ENCODE measurements at regions not wholly inside any gene's neighbourhood (a gene's known extent, or its start where the extent isn't known, plus 50 kb on each side); places are given as distances from the start of the nearest gene placed in this dataset.
A peak's percentile ranks its signal among the peaks of the same experiment; 100 is the strongest.

- H3K4me3 ChIP-seq (ENCODE audit: low read depth, low read length): no peak overlapping the region
Observed at GRCh38 chr17:73878923-73879322, 234.7 kb upstream of the SDK2 start.

DNA sequence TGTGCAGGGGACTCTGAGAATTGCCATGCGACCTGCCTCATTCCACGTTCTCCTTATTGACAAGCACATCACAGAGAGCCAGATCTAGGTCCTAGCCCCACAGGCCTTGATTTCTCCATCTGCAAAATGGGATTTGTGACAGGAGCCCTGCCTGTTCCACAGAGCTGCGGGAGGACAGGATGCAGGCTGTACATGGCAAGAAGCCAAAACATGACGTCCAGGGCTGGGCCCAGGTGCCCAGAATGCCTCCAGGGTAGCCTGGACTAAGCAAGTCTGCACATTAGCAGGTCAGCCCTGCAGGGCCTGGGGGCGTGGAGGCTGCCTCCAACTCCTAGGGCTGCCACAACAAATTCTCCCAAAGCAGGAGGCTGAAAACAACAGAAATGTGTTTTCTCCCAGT lies 235.7 kb upstream of the SDK2 start:
- no peak overlapping the region for H3K4me3 ChIP-seq (ENCODE audit: low read depth, low read length)

GRCh38 chr17:73882590-73882989 lies 238.3 kb upstream of the SDK2 start:
- H3K4me3 ChIP-seq (ENCODE audit: low read depth, low read length): no peak overlapping the region

GRCh38 chr17:73883175-73883574 lies 238.9 kb upstream of the SDK2 start:
- H3K4me3 ChIP-seq (ENCODE audit: low read depth, low read length): no peak overlapping the region

GRCh38 chr17:73887739-73888138 lies 243.5 kb upstream of the SDK2 start:
- no peak overlapping the region for H3K4me3 ChIP-seq (ENCODE audit: low read depth, low read length)

GRCh38 chr17:73888862-73889261 lies 244.6 kb upstream of the SDK2 start:
- no peak overlapping the region for H3K4me3 ChIP-seq (ENCODE audit: low read depth, low read length)

GRCh38 chr17:73889439-73889838 lies 245.2 kb upstream of the SDK2 start:
- no peak overlapping the region for H3K4me3 ChIP-seq (ENCODE audit: low read depth, low read length)

DNA sequence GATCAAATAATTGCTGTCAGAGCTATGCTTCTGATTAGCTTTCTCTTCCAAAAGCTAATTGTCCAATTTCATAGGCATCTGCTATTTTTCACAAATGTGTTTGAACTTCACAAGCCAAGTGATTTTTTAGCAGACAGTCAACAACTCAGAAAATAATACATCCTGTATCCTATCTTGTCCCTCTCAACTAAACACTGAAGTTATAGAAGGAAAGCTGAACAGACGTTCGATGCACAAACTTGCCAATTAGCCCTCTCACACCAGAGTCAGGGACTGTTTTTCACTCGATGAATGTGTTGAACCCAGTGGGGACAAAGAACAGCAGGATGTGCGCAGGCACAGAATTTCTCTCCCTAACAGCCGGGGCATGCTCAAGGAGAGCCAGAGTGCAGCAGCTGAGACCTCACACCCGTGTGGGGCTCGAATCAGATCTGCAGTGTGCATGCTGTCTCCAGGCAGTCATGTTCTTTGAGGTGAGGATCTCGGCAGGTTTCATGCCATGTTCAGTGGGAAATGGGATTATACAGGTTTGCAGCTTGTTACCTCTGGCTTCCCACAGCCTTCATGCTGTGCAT lies 246.7 kb upstream of the SDK2 start:
- no peak overlapping the region for H3K4me3 ChIP-seq (ENCODE audit: low read depth, low read length)

GRCh38 chr17:73895157-73895556 lies 250.9 kb upstream of the SDK2 start:
- H3K4me3 ChIP-seq (ENCODE audit: low read depth, low read length): no peak overlapping the region

DNA sequence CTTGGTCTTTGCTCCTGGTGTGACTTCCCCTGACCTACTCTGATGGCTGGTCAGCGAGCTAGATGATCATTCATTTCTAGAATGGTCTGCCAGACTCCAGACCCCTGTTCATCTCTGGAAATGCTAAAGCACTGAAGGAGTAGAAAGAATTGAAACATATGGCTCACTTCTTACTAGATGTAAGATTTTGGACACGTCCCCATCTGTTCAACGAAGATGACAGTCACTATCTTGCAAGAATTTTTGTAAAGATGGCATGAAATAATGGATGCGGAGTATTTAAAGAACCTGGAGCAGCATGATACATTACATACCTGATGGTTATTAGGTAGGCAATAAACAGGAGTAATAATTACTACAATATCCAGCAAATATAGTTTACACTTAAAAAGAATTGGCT lies 252.7 kb upstream of the SDK2 start:
- H3K4me3 ChIP-seq (ENCODE audit: low read depth, low read length): no peak overlapping the region

DNA sequence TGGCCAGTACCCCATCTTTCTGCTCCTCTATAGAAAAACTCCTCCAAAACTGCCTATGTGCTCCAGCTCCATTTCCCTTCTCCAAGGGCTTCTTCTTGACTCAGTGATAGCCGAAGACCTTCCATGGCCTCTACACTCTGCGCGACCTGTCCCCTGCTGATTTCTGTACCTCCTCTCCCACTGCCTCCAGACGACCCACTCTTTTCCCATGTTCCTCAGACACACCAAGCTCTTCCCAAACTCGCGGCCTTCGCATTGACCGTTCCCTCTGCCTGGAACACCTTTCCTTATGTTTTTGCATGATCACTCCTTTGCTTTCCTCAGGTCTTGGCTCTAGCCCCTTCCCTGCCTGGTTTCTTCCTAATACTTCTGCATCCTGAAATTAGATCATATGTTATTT lies 255.6 kb upstream of the SDK2 start:
- H3K4me3 ChIP-seq (ENCODE audit: low read depth, low read length): no peak overlapping the region

- H3K4me3 ChIP-seq (ENCODE audit: low read depth, low read length): no peak overlapping the region
Observed at GRCh38 chr17:73900516-73900915, 256.3 kb upstream of the SDK2 start.

- peak overlapping the region; percentile 22 for H3K4me3 ChIP-seq (ENCODE audit: low read depth, low read length)
Observed at GRCh38 chr17:73901249-73901648, 257.0 kb upstream of the SDK2 start.

DNA sequence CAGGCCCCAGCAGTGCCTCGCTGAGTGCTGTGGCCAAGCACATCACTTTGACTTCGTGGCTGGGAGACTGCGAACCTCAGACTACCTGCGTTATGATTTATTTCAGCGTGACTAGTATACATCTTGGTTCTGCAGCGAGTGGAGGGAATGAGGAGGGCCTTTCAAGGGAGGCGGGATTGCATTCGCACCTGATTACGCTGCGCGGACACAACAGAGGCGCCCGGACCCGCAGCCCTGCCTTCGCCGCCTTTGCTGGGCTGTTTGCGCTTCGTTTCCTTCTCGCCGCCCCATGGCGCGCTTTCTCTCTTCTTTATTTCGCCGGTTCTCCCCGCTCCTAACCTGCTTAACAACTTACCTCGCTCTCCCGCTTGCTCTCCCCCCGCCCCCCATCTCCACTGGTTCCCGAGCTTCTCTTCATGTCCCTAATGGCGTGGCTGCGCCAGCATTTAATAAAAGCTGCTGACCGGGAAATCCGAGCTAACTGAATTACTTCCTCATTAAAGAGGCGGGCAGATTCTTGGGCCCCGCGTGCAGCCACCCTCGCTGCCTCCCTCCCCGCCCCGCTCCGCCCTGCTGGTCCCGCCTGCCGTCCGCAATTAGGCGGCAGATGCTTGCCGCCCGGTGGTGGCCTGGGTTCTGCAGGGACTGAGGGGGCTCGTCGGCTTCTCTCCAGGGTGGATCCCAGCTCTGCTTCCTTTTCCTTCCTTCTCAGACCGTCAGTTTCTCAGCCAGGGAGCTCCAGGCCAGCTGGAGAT lies 257.6 kb upstream of the SDK2 start:
- peak overlapping the region; percentile 22 for H3K4me3 ChIP-seq (ENCODE audit: low read depth, low read length)

GRCh38 chr17:73902416-73903181 lies 258.4 kb upstream of the SDK2 start:
- H3K4me3 ChIP-seq (ENCODE audit: low read depth, low read length): no peak overlapping the region

DNA sequence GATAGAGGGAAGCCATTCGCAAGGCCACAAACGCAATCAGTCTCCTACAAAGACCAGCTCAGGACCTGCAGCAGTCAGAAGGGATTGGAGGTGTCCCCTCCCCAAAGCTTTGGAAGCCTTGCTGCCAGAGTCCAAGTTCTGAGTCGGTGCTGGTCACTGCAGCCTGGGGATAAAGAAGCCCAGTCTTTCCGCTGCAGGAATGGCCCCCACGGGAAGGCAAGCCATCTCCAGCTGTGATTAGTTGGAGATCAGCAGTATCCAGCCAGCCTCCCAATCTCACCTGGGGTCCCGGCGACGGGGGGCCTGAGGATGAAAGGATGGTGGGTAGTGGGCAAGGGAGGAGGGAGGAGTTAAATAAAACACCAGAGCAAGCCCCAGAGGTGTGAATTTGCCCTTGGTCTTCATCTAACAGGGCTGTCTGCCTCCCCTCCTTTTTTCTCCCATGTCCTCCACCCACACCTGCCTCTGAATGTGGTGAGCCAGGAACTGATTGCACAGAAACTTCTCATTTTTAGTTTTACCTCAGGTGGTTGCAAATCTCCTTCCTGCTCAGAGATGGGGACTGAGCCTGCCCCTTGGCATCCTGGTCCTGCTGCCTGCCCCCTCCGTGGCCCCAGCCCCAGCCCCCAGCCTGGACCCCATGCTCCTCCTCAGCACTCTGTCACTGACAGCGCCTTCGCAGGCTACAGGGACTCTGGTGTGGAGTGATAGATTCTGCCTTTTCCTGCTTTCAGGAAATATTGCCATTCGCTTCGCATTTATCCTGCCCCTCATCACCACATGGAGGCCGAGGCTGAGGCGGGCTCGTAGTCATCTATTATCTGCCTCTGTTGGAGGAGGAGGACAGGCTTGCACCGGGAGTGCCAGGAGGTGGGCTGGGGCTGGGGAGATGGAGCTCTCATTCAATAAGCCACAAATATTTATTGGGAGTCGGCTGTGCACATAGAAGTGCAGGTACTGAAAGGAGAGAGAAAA lies 262.9 kb upstream of the SDK2 start:
- H3K4me3 ChIP-seq (ENCODE audit: low read depth, low read length): no peak overlapping the region

DNA sequence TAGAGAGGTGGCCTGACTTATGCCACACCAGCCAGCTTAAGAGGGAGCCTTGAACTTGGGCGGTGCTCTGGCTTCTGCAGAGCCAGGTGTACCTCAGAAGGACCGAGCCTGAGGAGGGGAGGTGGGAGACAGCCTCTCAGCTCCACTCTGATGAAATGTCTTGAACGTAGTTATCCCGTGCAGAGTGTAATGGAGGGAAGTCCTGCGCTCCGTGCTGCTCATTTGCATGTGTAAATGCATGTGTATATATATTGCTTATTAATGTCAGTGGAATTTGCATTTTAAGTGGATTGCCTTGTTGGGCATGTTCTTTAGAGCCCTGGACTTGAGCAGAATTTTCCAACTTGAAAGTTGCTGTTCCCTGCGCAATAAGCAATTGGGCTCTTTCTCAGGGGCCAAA lies 264.9 kb upstream of the SDK2 start:
- H3K4me3 ChIP-seq (ENCODE audit: low read depth, low read length): no peak overlapping the region

DNA sequence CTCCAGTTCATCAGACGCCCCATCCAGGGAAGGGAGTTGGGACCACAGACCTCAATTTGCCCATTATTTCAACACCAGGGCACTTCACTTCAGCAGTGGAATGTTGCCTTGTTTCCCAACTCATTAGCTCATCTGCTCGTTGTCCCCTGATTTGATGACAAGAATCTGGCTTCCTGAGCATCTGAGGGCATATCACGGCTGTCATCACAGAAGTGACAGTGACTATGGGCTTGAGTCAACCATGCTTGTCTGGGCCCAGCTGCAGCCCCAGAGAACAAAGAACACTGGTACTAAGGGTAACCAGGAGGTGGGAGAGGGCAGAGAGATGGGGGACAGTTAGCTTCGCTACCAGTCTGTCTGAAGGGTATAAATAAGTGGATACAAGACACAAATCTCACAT lies 266.0 kb upstream of the SDK2 start:
- no peak overlapping the region for H3K4me3 ChIP-seq (ENCODE audit: low read depth, low read length)

GRCh38 chr17:73910821-73911515 lies 266.7 kb upstream of the SDK2 start:
- no peak overlapping the region for H3K4me3 ChIP-seq (ENCODE audit: low read depth, low read length)

DNA sequence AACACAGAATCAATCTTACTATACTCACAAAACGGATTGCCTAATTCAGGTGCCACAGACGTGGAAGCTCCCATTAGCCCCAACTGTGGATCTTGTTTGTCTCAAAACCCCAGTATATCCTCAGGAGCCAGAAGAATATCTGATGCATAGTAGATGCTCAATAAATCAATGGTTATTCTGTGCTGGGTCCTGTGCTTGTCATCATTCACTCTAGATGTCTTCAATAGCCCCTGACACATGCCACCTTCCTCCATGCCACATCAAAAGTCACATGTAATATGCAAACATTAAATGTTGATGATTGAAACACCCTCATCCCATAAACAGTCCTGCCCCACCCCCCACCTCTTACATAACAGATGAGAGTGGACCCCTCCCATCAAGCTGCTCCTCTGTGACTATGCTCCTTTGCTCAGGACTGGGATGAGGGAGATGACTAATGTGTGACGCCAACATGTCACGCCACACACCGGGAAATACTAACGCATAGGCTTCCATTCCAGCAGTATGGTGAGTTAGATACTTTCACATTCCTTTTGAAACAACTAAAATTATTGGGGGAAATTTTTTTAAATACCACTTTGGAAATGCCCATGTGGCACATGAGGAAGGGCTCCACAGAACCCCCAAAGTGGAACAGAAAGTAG lies 267.6 kb upstream of the SDK2 start:
- H3K4me3 ChIP-seq (ENCODE audit: low read depth, low read length): no peak overlapping the region
